Vagina (tissue), 2 donors: ENCODE measurements at regions not wholly inside any gene's neighbourhood (a gene's known extent, or its start where the extent isn't known, plus 50 kb on each side); places are given as distances from the start of the nearest gene placed in this dataset.

ENCODE experiments used
- POLR2A ChIP-seq, 2 donors: fragments of 450-650 bp; IDR thresholded peaks; one replicate each; pipeline ENCODE4 v1.6.1; 2017; ENCODE audit warnings: antibody characterized with exemption in 2 of 2, mild to moderate bottlenecking in 2 of 2, moderate library complexity in 2 of 2
- POLR2AphosphoS5 ChIP-seq, 2 donors: sonication (generic); formaldehyde crosslinking; IDR thresholded peaks; one replicate each; pipeline ENCODE4 v1.9.0; 2017; ENCODE audit warnings: antibody characterized with exemption in 2 of 2, mild to moderate bottlenecking in 2 of 2, low read depth in 1 of 2; ENCODE audit not compliant: insufficient read depth in 1 of 2
- TF ChIP-seq, protein P1 (sequence below), 3 experiments: fragments of 450-650 bp in 2 of 3; fragments of 200-600 bp in 1 of 3; sonication (generic) in 1 of 3; IDR thresholded peaks; one replicate each; pipeline ENCODE4 v1.5.1; 2017 to 2019; ENCODE audit warnings: antibody characterized with exemption in 3 of 3, mild to moderate bottlenecking in 2 of 3, moderate library complexity in 2 of 3

DNA sequence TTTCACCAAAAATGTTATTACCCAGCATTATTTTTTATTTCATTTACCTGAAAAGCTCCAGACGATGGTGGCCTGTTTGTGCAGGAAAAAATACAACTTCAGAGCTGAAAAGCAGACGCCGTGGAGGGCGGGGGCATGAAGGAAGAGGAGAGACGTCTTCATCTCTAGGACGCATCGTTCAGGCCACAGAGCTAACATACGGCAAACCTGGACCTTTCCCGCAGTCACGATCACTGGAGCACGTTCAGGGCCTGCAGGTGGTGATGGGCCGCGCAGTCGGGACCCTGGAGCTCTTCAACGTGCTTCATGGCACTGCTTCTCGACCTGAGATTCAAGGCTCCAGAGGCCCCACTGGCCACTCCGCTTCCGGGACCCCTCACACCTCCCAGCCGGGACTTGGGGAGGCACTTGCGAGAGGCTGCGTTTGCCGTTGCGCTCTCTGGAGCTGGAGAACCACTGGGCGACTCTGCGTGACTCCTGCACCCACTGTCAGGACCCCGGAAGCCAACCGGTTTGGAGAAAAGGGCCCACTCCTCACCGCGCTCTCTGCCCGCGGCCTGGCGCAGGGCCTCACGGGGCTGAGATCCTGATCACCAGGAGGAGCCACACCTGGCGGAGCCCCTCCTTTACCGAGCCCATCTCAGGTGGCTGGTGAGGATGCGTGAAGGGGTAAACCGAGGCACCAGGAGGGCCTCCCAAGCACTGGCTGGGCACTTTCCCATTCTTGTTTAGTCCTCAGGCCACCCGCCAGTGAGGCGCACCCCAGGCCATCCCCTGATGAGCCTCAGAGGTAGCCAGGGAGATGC, 164.4 kb upstream of the AFDN start:
- TF ChIP-seq POLR2AphosphoS5 (IDR thresholded peaks at IDR 0.05; ENCODE audit: insufficient read depth in 1 of 2, low read depth in 1 of 2) (no peak), POLR2A (IDR thresholded peaks at IDR 0.05) (no peak)
- TF ChIP-seq, protein P1, sequence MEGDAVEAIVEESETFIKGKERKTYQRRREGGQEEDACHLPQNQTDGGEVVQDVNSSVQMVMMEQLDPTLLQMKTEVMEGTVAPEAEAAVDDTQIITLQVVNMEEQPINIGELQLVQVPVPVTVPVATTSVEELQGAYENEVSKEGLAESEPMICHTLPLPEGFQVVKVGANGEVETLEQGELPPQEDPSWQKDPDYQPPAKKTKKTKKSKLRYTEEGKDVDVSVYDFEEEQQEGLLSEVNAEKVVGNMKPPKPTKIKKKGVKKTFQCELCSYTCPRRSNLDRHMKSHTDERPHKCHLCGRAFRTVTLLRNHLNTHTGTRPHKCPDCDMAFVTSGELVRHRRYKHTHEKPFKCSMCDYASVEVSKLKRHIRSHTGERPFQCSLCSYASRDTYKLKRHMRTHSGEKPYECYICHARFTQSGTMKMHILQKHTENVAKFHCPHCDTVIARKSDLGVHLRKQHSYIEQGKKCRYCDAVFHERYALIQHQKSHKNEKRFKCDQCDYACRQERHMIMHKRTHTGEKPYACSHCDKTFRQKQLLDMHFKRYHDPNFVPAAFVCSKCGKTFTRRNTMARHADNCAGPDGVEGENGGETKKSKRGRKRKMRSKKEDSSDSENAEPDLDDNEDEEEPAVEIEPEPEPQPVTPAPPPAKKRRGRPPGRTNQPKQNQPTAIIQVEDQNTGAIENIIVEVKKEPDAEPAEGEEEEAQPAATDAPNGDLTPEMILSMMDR (IDR thresholded peaks at IDR 0.05) = no peak
